GM19397 (cell line): ENCODE measurements at regions not wholly inside any gene's neighbourhood (a gene's known extent, or its start where the extent isn't known, plus 50 kb on each side); places are given as distances from the start of the nearest gene placed in this dataset.

Experiments
- ATAC-seq: cut with Tn5 transposase; IDR thresholded peaks from one replicate; pipeline ENCODE4 v1.9.1; 2021; ENCODE audit warnings: mild to moderate bottlenecking, moderate library complexity; ENCODE audit not compliant: unreplicated experiment

- peak; percentile 76 for ATAC-seq
These were observed 631.8 kb upstream of the ID2 start for GRCh38 chr2:8049851-8050571.

- no peak for ATAC-seq
These were observed 628.6 kb upstream of the ID2 start for GRCh38 chr2:8053216-8053615.

DNA sequence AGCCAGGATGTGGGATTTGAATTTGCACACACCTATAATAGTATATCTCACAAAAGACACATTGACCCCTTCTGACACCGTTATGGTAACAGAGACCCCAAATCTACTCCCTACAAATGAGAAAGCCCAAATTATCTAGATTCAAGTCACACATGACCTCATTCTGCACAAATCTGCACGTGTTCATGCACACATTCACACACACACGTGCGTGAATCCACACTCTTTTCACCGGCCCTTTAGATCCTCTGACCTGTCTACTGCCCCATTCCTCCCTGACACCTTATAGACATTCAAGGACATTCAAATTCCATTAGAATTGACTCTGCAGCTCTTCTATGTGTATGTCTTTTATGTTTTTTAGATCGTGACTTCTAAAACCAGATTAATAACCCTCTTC is 627.8 kb upstream of the ID2 start:
- no peak for ATAC-seq

DNA sequence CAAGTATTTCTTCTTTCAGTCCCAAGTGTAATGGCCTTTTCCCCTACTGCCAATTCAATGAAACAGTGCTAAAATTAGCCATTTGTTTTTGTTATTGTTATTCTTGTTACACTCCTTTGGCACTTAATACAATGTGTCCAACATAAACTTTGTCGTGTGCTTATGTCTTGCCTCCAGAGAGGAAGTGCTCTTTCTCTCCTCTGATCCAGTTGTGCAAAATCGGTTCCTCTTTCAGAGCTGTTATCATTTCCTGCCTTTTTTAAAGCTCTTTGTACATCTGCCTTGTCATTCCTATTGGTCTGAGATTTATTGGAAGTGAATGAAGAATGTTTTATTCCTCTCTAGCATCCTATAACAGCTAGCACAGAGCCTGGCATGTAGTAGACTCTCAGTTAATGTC is 623.2 kb upstream of the ID2 start:
- ATAC-seq, result no peak

GRCh38 chr2:8059255-8059654 is 622.6 kb upstream of the ID2 start:
- no peak for ATAC-seq

DNA sequence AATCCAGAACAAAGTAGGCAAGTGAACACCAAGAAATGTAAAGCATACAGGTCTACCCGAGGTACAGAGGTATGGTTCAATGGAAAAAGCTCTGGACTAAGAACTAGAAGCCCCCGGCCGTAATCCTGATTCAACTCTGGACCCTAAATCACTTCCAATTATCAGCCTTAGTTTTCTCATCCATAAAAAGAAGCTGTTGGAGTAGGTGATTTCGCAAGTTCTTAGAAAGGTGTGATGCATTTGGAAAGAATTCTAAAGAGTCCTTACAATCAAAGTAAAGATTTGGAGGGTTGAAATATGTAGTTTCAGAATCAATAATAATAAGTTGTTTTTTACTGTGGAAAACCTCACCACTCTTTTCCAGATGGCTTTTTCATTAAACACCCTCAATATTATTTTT is 622.1 kb upstream of the ID2 start:
- no peak for ATAC-seq

DNA sequence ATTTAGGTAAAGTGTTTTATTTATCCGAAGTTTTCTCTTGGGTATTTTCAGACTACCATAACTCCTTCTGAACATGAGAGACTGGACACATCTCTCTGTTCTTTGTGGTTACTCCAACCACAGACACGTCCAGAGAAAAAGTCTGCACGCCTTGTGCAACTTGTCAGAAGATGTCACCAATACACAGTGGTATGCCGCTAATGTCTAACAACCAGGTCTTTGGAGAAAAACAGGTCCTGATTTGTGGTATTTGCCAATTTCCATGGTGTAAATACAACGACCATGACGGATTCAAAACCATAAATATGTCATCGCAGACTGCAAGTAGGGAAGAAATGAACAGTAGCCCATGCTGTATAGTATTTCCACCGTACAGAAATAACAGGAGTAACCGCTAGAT is 620.6 kb upstream of the ID2 start:
- ATAC-seq, result no peak

DNA sequence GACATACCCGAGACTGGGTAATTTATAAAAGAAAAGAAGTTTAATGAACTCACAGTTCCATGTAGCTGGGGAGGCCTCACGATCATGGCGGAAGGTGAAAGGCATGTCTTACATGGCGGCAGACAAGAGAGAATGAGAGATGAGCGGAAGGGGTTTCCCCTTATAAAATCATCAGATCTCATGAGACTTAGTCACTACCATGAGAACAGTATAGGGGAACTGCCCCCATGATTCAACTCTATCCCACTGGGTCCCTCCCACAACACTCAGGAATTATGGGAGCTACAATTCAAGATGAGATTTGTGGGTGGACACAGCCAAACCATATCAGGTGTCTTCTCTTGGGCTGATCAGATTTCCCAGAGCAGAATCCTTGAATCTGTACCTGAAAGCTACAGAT is 617.3 kb upstream of the ID2 start:
- ATAC-seq, result no peak

DNA sequence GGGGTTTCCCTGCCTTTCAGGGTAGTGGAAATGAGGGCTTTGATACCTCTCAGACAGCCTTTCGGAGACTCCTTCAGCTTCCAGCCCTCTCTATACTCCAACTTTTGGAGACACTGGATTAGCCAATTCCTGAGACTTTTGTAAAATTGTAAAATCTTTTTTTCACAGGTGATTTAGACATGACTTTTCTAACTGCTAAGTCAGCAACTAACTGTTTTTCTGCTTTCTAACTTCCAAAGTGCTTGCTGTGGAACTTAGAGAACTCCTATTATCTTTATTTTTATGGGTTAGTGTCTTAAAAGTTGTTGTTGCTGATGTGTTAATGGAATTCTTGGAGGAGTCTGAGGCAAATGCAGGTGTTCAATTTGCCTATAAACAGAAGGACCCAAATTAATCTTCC is 616.7 kb upstream of the ID2 start:
- no peak for ATAC-seq

DNA sequence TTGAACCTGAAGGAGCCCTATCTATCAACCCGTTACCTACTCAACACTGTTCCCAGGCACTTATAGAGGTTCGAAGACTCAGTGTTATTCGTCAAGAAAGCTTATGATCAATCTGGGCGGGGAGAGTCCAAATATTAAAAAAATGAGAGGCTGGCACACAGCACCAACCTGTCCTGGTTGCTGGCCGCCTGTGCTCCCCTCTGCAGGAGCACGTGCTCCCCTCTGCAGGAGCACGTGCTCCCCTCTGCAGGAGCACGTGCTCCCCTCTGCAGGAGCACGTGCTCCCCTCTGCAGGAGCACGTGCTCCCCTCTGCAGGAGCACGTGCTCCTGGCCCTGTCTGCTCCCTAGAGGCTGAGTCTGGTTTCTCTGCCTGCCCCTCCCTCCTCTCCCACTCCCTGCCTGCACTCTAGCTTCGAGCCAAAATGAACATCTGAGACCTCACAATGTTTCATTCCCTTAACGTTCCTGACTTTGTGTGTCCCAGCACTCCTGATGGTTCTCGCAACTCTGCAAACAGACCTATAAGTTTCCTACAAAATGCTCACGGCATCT is 614.0 kb upstream of the ID2 start:
- no peak for ATAC-seq

- no peak for ATAC-seq
These were observed 608.9 kb upstream of the ID2 start for GRCh38 chr2:8072907-8073306.

DNA sequence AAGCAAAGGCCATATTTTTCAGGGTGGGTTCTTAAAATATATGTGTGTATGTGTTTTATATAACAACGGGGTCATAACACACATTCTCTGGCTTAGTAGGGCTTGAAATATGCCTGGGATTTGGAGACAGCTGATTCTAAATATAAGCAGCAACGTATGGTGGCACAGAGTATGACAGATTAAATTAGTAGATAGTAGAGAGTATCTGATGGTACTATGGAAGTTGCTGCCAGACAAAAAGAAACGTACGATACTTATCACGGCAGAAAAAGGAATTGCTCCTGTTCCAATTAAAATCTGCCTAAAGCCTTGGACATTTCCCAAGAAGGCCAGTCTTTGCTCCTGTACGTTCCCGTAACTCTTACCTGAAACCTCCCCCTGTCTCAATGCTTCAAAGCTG is 607.9 kb upstream of the ID2 start:
- ATAC-seq, result no peak

GRCh38 chr2:8076448-8077342 is 605.2 kb upstream of the ID2 start:
- ATAC-seq, result no peak

DNA sequence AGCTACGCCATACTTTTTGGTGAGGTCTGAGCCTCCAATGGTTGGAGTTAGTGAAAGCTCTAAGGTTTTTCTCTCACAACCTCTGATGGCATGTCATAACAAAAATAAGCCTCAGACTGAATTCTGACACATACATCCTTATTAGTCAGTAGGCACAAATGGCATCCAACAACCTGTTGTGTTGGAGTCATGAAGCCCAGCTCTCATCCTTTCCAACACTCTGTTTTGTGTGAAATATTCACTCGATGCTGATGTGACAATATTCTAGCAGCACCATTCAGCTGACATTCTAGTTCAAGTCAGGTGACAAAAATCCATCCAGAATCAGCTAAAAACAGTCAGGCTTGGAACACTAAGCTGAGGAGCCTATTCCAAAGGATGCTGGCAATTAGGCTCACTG is 603.2 kb upstream of the ID2 start:
- ATAC-seq, result no peak

DNA sequence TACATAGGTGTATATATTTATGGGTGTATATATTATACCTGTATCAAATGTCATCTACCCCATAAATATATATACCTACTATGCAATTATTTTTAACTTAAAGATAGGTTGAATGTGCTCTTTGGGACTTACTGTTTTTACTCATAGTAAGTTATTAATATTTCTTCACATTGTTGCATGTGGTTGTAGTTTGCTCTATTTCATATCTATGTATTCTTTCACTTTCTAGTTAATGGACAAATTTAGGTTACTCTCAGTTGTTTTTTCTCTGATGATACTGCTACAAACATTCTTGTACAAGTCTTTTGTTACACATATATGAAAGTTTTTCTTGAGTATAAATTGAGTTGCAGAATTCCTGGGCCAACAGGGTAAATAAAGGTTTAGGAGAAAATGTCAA is 601.8 kb upstream of the ID2 start:
- no peak for ATAC-seq

DNA sequence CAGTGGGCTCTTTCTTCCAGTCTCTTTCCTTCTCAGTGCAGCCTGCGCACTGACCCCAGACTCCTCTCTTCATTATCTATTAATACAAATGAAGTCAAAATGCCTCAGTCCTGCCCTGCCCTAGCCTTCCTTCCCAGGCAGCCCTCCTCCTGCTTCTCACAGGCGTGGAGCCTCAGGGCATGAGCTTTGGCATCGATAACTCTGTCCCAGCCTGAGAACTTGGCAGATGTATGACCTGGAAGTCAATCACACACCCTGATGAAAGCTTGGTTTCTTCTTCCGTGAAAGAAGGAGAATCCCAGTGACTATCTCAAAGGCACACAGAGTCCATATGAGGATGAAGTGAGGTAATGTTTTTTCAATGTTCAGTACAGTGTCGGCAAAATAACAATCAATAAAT is 600.7 kb upstream of the ID2 start:
- no peak for ATAC-seq

DNA sequence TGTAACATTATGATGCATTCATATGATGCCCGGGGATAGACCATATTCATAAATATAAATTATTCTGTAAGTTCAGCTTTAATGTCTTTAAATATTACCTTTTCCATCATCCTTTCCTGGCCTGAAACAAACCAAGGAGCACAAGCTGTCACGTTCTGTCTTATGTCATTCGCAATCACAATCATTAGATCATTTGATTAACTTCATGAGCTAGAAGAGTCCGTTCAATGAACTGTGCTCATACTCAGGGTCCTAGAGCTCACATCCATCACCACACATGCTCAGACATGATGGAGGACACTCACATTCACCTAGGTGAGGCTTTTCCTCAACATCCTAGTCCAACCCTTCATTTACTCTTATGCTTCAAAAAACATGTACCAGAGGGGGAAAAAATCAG is 599.0 kb upstream of the ID2 start:
- ATAC-seq, result no peak

DNA sequence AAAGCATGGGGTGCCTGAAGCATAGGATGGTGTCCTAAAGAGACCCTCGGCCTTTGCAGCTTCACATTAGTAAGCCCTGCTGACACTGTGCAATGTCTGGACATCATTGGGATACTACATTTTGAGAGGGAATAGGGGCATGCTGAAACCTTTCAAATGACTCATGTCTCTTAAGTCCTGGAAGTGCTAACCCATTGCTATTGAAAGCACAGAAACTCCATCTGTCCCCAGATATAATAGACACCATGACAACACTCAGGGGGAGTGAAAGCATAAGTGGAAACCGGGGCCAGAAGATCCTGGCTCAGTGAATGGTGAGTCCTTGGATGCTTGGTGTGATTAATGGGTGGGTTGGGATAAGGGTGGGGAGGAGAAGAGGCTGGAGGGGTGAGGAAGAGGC is 595.5 kb upstream of the ID2 start:
- no peak for ATAC-seq

DNA sequence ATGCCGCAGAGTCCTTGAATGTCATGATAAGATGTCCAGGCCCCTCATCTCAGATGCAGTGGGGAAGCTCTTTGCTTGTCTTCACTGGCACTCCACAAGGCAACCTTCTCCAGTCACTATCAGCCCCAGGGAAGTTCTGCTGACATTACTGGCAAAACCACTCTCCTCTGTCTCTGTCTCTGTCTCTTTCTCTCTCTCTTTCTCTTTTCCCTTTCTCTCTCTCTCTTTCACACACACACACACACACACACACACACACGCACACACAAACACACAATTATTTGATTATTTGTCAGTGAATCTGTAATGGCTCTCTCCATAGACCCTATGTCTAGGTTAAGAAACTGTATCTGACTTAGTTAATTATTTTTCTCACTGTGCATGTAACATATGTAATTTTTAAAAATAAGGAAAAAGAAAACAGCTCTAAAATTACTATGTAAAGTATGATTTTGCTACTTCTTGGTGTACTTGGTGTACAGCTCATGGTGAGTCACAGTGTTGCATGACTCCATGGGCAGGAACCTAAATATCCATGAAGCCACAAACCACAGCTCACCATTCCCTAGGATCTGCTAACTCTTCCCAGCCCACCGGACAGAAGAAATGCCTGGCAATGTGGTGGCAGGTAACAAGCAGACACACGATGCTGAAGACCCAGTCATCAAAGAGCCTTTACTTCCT is 594.9 kb upstream of the ID2 start:
- ATAC-seq, result no peak

GRCh38 chr2:8087480-8087840 is 594.4 kb upstream of the ID2 start:
- ATAC-seq, result no peak

- ATAC-seq, result no peak
These were observed 593.0 kb upstream of the ID2 start for GRCh38 chr2:8088810-8089209.

DNA sequence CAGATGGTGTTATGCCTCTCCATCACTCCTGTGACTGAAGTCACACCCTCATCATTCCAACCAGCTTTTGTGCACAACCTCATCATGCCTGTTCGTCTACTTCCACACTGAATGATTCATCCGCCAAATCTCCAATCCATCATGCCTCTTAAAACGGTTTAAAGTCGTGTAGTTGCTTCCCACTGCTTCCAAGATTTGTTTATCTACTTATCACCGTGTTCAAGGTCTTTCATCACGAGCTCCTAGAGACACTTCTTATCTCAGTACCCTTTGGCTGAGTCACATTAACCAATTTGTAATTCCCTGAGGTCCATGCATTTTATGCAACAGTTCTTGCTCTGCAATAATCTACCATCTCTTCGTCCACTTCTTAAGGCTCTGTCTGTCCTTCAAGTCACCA is 592.3 kb upstream of the ID2 start:
- ATAC-seq, result no peak
